Fibroblast of lung (primary cell): ENCODE measurements at regions not wholly inside any gene's neighbourhood (a gene's known extent, or its start where the extent isn't known, plus 50 kb on each side); places are given as distances from the start of the nearest gene placed in this dataset.

Experiments used
- EZH2 ChIP-seq: IDR thresholded peaks from 2 replicates; pipeline ENCODE4 v1.5.1; 2012; ENCODE audit warnings: low read length, control low read depth, mild to moderate bottlenecking; ENCODE audit errors: missing control alignments
- TF ChIP-seq, protein P1 (sequence below), 2 donors: IDR thresholded peaks in 1 of 2; conservative IDR thresholded peaks in 1 of 2; 1 replicate in 1 of 2; 2 replicates in 1 of 2; pipeline ENCODE4 v1.5.1; 2011 to 2012; ENCODE audit warnings: low read length in 2 of 2, control low read depth in 1 of 2, inconsistent platforms in 1 of 2, low read depth in 1 of 2, mild to moderate bottlenecking in 1 of 2

- TF ChIP-seq, protein P1, sequence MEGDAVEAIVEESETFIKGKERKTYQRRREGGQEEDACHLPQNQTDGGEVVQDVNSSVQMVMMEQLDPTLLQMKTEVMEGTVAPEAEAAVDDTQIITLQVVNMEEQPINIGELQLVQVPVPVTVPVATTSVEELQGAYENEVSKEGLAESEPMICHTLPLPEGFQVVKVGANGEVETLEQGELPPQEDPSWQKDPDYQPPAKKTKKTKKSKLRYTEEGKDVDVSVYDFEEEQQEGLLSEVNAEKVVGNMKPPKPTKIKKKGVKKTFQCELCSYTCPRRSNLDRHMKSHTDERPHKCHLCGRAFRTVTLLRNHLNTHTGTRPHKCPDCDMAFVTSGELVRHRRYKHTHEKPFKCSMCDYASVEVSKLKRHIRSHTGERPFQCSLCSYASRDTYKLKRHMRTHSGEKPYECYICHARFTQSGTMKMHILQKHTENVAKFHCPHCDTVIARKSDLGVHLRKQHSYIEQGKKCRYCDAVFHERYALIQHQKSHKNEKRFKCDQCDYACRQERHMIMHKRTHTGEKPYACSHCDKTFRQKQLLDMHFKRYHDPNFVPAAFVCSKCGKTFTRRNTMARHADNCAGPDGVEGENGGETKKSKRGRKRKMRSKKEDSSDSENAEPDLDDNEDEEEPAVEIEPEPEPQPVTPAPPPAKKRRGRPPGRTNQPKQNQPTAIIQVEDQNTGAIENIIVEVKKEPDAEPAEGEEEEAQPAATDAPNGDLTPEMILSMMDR (conservative IDR thresholded peaks at IDR 0.05 in 1 of 2, IDR thresholded peaks at IDR 0.05 in 1 of 2; ENCODE audit: low read depth in 1 of 2, low read length in 2 of 2), result no peak
- no peak for TF ChIP-seq EZH2
Measured at GRCh38 chr2:176885001-176885643, 327.5 kb upstream of the HNRNPA3 start.
